H1 (cell line): ENCODE measurements at regions not wholly inside any gene's neighbourhood (a gene's known extent, or its start where the extent isn't known, plus 50 kb on each side); places are given as distances from the start of the nearest gene placed in this dataset.

Experiments
- CREB1 ChIP-seq: IDR thresholded peaks from 2 replicates; pipeline ENCODE4 v1.6.1; 2012; ENCODE audit warnings: inconsistent platforms
- CTCF ChIP-seq, 3 experiments: IDR thresholded peaks; 1 replicate in 2 of 3; 2 replicates in 1 of 3; pipeline versions ENCODE4 v1.5.1 to v1.6.1; 2011; ENCODE audit warnings: low read length in 3 of 3, mild to moderate bottlenecking in 3 of 3, inconsistent platforms in 2 of 3, low read depth in 1 of 3, moderate library complexity in 1 of 3; ENCODE audit not compliant: insufficient read depth in 1 of 3; ENCODE audit errors: control extremely low read depth in 1 of 3
- POLR2A ChIP-seq, 2 experiments: IDR thresholded peaks; 1 replicate in 1 of 2; 2 replicates in 1 of 2; pipeline ENCODE4 v1.6.1; 2011; ENCODE audit warnings: low read depth in 2 of 2, low read length in 2 of 2, mild to moderate bottlenecking in 2 of 2; ENCODE audit errors: control extremely low read depth in 1 of 2
- RAD21 ChIP-seq, 2 experiments: IDR thresholded peaks in 1 of 2; conservative IDR thresholded peaks in 1 of 2; 2 replicates each; pipeline ENCODE4 v1.6.1; 2011; ENCODE audit warnings: low read depth in 2 of 2, low read length in 2 of 2, improper control_type of control experiment in 1 of 2, inconsistent platforms in 1 of 2, mild to moderate bottlenecking in 1 of 2, moderate library complexity in 1 of 2
- RFX5 ChIP-seq: IDR thresholded peaks from 2 replicates; pipeline ENCODE4 v1.6.1; 2011; ENCODE audit warnings: low read depth, low read length, improper control_type of control experiment, borderline replicate concordance
- SIRT6 ChIP-seq: IDR thresholded peaks from one replicate; pipeline ENCODE4 v1.7.1; 2012; ENCODE audit warnings: low read length, inconsistent platforms
- SP1 ChIP-seq: IDR thresholded peaks from 2 replicates; pipeline ENCODE4 v1.6.1; 2011; ENCODE audit warnings: low read depth, low read length
- TAF1 ChIP-seq: IDR thresholded peaks from 2 replicates; pipeline ENCODE4 v1.6.1; 2011; ENCODE audit warnings: mild to moderate bottlenecking, low read depth, low read length

DNA sequence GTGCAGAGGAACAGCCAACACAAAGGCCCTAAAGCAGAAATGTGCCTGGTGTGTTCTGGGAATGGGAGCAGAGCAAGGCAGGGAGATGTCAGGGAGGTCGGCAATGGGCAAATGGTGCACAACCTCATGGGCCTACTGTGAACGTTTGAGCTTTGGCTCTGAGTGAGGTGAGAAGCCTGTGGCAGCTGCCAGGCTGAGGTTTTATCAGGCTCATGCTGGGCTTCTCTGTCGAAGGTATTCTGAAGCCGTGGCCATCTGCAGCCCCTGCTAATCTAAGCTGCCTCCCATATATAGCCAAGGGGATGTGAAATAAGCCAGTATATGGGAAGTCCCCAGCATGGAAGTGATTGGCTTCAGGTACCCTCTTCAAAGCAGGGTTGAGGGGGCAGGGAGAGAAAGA is 193.3 kb downstream of the SLC4A3 start:
- no peak for TF ChIP-seq TAF1
- no peak for TF ChIP-seq CTCF (IDR thresholded peaks at IDR 0.05; ENCODE audit: control extremely low read depth in 1 of 3, insufficient read depth in 1 of 3, low read depth in 1 of 3, low read length in 3 of 3)
- no peak for TF ChIP-seq RFX5
- no peak for TF ChIP-seq SIRT6
- TF ChIP-seq POLR2A (IDR thresholded peaks at IDR 0.05; ENCODE audit: control extremely low read depth in 1 of 2, low read depth in 2 of 2, low read length in 2 of 2), result no peak
- TF ChIP-seq SP1, result no peak
- TF ChIP-seq RAD21 (IDR thresholded peaks at IDR 0.05 in 1 of 2, conservative IDR thresholded peaks at IDR 0.05 in 1 of 2; ENCODE audit: low read depth in 2 of 2, low read length in 2 of 2), result no peak
- no peak for TF ChIP-seq CREB1
